ENCODE measurements at regions not wholly inside any gene's neighbourhood (a gene's known extent, or its start where the extent isn't known, plus 50 kb on each side); places are given as distances from the start of the nearest gene placed in this dataset.

DNA sequence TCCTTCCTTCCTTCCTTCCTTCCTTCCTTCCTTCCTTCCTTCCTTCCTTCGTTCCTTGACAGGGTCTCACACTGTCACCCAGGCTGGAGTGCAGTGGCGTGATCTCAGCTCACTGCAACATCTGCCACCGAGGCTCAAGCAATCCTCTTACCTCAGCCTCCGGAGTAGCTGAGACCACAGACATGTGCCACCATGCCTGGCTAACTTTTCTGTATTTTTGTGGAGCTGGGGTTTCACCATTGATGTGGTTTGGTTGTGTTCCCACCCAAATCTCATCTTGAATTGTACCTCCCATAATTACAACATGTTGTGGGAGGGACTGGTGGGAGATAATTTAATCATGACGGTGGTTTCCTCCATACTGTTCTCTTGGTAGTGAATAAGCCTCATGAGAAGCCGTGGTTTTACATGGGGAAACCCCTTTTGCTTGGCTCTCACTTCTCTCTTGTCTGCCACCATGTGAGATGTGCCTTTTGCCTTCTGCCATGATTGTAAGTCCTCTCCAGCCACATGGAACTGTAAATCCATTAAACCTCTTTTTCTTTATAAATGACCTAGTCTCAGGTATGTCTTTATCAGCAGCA lies 90.3 kb upstream of the MPHOSPH6 start:
- DNase-seq (ENCODE audit: low spot score), result no peak
- peaks cover 7% of the 10 kb centered on the region for H3K27me3 Mint-ChIP-seq (ENCODE audit: insufficient read depth)
- peaks cover 14% of the 10 kb centered on the region for H3K9me3 Mint-ChIP-seq
- H3K27ac Mint-ChIP-seq, result no peak overlapping the region
- H3K4me3 Mint-ChIP-seq, result no peak overlapping the region
- no peaks in the 10 kb centered on the region for H3K4me1 Mint-ChIP-seq (ENCODE audit: low read depth)
- no peaks in the 10 kb centered on the region for H3K36me3 Mint-ChIP-seq (ENCODE audit: low read depth)
- intact Hi-C loops (cut with micrococcal nuclease), result loop anchor here (5.0 kb wide), 1 partner anchor 377 kb away; no protein-coding TSS in a partner anchor

DNA sequence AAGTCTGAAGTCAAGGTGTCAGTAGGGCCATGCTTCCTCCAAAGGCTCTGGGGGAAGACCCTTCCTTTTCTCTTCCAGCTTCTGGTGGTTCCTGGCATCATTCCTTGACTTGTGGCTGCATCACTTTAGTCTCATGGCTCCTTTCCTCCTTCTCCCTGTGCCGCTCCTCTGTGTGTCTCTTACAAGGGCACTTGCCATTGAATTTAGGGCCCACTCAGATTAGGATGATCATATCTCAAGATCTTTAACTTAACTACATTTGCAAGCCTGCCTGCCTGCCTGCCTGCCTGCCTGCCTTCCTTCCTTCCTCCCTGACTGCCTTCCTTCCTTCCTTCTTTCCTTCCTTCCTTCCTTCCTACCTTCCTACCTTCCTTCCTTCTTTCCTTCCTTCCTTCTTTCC lies 89.7 kb upstream of the MPHOSPH6 start:
- Mint-ChIP-seq H3K4me1 (ENCODE audit: low read depth) (no peaks in the 10 kb centered on the region), H3K9me3 (peaks cover 14% of the 10 kb centered on the region), H3K27me3 (ENCODE audit: insufficient read depth) (peaks cover 7% of the 10 kb centered on the region), H3K27ac (no peak overlapping the region), H3K4me3 (no peak overlapping the region), H3K36me3 (ENCODE audit: low read depth) (no peaks in the 10 kb centered on the region)
- no peak for DNase-seq (ENCODE audit: low spot score)
- intact Hi-C loops (cut with micrococcal nuclease), result loop anchor here (5.0 kb wide), 1 partner anchor 378 kb away; no protein-coding TSS in a partner anchor

DNA sequence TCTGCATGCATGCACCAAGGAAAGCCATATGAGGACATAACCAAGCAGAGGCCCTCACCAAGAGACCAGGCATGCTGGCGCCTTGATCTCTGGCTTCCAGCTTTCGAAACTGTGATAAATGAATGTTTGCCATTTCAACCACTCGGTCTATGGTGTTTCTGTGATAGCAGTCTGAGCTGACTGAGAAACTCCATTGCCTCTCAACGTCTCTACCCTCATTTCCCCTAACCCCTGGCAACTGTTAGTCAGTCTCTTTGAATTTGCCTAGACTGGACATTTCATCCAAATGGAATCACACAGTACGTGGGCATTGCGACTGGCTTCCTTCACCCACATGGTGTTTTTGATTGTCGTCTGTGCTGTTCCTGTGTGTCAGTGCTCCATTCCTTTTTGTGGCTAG lies 88.0 kb upstream of the MPHOSPH6 start:
- H3K36me3 Mint-ChIP-seq (ENCODE audit: low read depth), result no peaks in the 10 kb centered on the region
- H3K27ac Mint-ChIP-seq, result no peak overlapping the region
- no peaks in the 10 kb centered on the region for H3K4me1 Mint-ChIP-seq (ENCODE audit: low read depth)
- intact Hi-C loops (cut with micrococcal nuclease), result no loop called here
- DNase-seq (ENCODE audit: low spot score), result no peak
- no peak overlapping the region for H3K4me3 Mint-ChIP-seq
- peaks cover 7% of the 10 kb centered on the region for H3K27me3 Mint-ChIP-seq (ENCODE audit: insufficient read depth)
- H3K9me3 Mint-ChIP-seq, result peaks cover 14% of the 10 kb centered on the region

DNA sequence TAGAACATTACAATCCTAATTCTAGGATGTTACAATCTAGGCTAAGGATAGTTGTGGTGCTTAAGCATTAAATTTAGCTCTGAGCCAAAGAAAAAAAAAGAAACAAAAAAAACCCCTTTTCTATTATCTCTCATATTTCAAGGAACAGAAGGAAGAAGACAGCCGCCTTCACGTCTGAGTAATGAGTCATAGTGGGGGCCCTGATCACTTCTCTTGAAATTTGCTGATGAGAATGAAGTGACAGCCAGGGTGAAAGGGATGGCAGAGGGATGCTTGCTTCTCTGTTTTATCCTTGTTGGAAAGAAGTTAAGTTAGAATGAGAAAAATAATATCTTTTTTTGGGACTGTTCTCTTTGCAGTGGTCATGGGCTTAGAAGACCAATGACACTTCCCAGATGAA lies 82.6 kb upstream of the MPHOSPH6 start:
- H3K27ac Mint-ChIP-seq, result no peak overlapping the region
- no peaks in the 10 kb centered on the region for H3K27me3 Mint-ChIP-seq (ENCODE audit: insufficient read depth)
- H3K4me3 Mint-ChIP-seq, result no peak overlapping the region
- H3K4me1 Mint-ChIP-seq (ENCODE audit: low read depth), result no peaks in the 10 kb centered on the region
- intact Hi-C loops (cut with micrococcal nuclease), result no loop called here
- DNase-seq (ENCODE audit: low spot score), result no peak
- no peaks in the 10 kb centered on the region for H3K9me3 Mint-ChIP-seq
- no peaks in the 10 kb centered on the region for H3K36me3 Mint-ChIP-seq (ENCODE audit: low read depth)

DNA sequence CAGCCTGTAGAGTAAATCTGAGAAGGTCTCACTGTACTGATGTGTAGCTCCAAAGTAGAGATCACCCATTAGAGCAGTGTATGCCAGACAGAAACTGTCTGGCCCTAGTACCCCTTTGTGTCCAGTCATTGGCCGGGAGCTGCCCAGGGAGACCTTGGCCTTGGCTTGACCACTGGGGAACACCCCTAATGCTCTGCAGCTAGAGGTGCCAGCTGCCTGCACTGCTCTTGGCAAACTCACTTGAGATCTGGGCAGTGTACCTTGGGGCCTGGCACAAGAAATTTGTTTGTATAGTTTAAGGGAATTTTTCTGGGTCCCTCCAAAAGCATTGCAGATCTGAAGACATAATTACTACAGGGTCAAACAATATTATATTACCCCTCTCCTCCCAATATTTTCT lies 78.7 kb upstream of the MPHOSPH6 start:
- H3K4me3 Mint-ChIP-seq, result no peak overlapping the region
- H3K4me1 Mint-ChIP-seq (ENCODE audit: low read depth), result no peaks in the 10 kb centered on the region
- intact Hi-C loops (cut with micrococcal nuclease), result no loop called here
- DNase-seq (ENCODE audit: low spot score), result no peak
- H3K9me3 Mint-ChIP-seq, result no peaks in the 10 kb centered on the region
- H3K36me3 Mint-ChIP-seq (ENCODE audit: low read depth), result no peaks in the 10 kb centered on the region
- no peaks in the 10 kb centered on the region for H3K27me3 Mint-ChIP-seq (ENCODE audit: insufficient read depth)
- no peak overlapping the region for H3K27ac Mint-ChIP-seq

DNA sequence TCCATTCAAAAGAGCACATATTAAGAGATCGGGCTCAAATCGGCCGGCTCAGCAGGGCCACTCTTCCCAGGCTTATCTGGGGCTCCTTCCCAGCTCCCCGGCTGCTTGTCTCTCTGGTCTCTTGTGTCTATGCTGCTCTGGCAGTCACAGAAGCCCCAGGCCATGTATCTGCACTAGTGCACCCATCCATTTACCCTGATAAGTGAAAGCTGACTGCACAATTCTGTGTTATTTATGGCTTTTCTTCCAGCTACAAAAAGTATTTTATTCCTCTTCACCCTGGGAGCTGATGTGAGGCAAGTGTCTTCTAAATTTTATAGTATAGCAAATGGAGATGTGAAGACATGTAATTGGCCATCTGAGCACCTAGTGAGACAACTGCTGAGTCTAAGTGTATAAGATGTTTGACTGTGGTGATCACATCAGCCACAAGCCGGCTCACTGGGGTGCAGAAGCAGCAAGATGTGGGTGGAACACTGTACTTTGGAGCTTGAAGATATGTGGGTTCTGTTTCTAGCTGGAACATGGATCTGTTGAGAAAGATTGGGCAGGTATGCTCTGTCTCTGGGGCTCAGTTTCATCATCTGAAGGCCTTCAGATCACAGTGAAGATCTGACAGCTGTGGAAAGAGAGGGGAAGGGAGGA lies 78.1 kb upstream of the MPHOSPH6 start:
- Mint-ChIP-seq H3K27ac (no peak overlapping the region), H3K27me3 (ENCODE audit: insufficient read depth) (no peaks in the 10 kb centered on the region), H3K4me1 (ENCODE audit: low read depth) (no peaks in the 10 kb centered on the region), H3K9me3 (no peaks in the 10 kb centered on the region), H3K4me3 (no peak overlapping the region), H3K36me3 (ENCODE audit: low read depth) (no peaks in the 10 kb centered on the region)
- no peak for DNase-seq (ENCODE audit: low spot score)
- intact Hi-C loops (cut with micrococcal nuclease), result no loop called here

DNA sequence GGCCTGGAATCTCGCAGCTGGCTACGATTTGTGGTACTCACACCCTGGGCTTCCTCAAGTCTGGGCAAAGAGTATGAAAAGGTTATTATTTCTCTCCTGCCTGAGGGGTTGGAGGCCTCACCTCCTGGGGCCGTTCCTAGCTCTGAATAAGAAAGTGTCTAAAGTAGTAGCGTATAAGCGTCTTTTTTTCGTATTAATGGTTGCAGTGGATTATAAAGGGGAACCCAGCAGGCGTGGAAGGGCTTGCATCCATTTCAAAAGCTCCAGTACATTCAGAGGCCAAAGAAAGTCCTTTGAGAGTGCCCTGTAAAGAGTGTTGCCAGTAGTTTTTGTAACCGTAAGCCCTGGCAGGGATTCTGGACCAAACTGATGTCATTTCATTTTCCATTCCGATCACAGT lies 72.2 kb upstream of the MPHOSPH6 start:
- H3K27ac Mint-ChIP-seq, result no peak overlapping the region
- no peaks in the 10 kb centered on the region for H3K4me1 Mint-ChIP-seq (ENCODE audit: low read depth)
- no peak overlapping the region for H3K4me3 Mint-ChIP-seq
- no peak for DNase-seq (ENCODE audit: low spot score)
- H3K27me3 Mint-ChIP-seq (ENCODE audit: insufficient read depth), result peaks cover 16% of the 10 kb centered on the region
- H3K9me3 Mint-ChIP-seq, result no peaks in the 10 kb centered on the region
- H3K36me3 Mint-ChIP-seq (ENCODE audit: low read depth), result no peaks in the 10 kb centered on the region
- intact Hi-C loops (cut with micrococcal nuclease), result no loop called here

DNA sequence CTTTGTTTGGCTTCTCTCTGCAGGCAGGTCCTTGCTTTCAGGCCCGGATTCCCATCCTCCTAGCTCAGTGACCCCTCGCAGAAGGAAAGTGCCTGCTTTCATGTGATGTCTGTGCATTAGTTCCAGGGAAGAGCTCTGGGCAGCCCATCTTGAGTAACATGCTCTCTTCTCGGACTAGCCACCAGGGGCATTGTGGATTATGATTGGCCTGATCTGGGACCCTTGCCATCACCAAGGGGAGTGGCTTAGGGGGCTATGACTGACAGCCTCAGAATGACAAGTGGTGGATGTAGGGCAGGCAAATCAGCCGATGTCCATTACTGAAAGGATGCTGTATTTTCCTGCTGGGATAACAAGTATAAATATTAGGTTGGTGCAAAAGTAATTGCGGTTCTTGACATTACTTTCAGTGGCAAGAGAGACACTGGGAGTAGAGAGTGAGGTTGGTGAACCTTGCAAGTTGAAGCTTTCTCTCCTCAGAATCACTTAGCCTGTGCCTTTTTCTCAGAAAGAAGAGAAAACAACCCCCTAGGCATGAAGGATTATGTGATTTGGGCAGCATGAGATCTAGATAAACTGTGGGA lies 71.5 kb upstream of the MPHOSPH6 start:
- H3K36me3 Mint-ChIP-seq (ENCODE audit: low read depth), result no peaks in the 10 kb centered on the region

DNA sequence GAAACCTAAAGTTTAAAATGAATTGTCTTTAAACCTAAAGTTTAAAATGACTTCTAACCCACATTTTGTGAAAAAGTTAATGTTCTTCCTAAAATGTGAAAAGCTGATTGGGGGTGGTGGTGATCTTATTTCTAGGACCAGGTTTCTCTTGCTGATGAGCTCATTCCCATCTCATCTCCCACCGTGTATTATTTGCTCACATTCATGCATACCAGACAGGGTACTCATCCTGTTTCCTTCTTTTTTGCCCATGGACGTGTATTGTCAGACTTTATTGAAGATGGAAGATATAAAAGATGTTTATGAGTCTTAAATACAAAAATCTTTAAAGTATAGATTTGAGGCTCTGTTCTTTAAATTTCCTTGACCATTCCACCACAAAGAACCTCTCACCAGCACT lies 70.1 kb upstream of the MPHOSPH6 start:
- H3K27me3 Mint-ChIP-seq (ENCODE audit: insufficient read depth), result peaks cover 16% of the 10 kb centered on the region
- H3K27ac Mint-ChIP-seq, result no peak overlapping the region
- no peaks in the 10 kb centered on the region for H3K36me3 Mint-ChIP-seq (ENCODE audit: low read depth)
- H3K9me3 Mint-ChIP-seq, result no peaks in the 10 kb centered on the region
- no peak overlapping the region for H3K4me3 Mint-ChIP-seq
- intact Hi-C loops (cut with micrococcal nuclease), result no loop called here
- no peaks in the 10 kb centered on the region for H3K4me1 Mint-ChIP-seq (ENCODE audit: low read depth)
- DNase-seq (ENCODE audit: low spot score), result no peak

More for the DNA sequence above, 71.5 kb upstream of the MPHOSPH6 start:
- DNase-seq (ENCODE audit: low spot score), result no peak
- H3K4me1 Mint-ChIP-seq (ENCODE audit: low read depth), result no peaks in the 10 kb centered on the region
- H3K9me3 Mint-ChIP-seq, result no peaks in the 10 kb centered on the region
- intact Hi-C loops (cut with micrococcal nuclease), result no loop called here
- no peak overlapping the region for H3K27ac Mint-ChIP-seq
- peaks cover 16% of the 10 kb centered on the region for H3K27me3 Mint-ChIP-seq (ENCODE audit: insufficient read depth)
- no peak overlapping the region for H3K4me3 Mint-ChIP-seq

DNA sequence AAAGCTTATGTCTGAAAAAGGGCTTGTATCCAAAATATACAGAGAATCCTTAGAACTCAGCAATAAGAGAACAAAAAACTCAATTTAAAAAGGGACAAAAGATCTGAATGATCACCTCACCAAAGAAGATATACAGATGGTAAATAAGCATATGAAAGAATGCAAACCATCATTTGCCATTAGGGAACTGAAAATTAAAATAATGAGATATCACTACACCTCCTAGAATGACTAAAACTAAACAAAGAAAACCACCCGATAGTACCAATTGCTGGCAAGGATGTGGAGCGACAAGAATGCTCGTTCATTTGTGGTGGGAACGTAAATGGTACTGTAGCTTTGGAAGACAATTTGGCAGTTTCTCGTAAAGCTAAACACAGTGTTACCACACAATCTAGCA lies 66.9 kb upstream of the MPHOSPH6 start:
- Mint-ChIP-seq H3K4me3 (no peak overlapping the region), H3K36me3 (ENCODE audit: low read depth) (no peaks in the 10 kb centered on the region), H3K27me3 (ENCODE audit: insufficient read depth) (peaks cover 15% of the 10 kb centered on the region), H3K27ac (no peak overlapping the region), H3K9me3 (no peaks in the 10 kb centered on the region), H3K4me1 (ENCODE audit: low read depth) (no peaks in the 10 kb centered on the region)
- intact Hi-C loops (cut with micrococcal nuclease), result no loop called here
- no peak for DNase-seq (ENCODE audit: low spot score)

DNA sequence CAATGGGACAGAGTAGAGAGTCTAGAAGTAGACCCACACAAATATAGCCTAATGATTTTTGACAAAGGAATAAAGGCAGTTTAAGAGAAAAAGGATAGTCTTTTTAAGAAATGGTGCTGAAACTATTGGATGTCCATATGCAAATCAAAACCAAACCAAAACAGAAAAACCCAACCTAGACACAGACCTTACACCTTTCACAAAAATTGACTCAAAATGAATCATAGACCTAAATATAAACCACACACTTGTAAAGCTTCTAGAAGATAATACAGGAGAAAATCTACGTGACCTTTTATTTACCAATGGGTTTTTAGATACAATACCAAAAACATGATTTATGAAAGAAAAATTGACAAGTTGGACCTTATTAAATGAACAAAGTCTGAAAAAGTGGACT lies 66.4 kb upstream of the MPHOSPH6 start:
- Mint-ChIP-seq H3K27me3 (ENCODE audit: insufficient read depth) (peaks cover 15% of the 10 kb centered on the region), H3K4me1 (ENCODE audit: low read depth) (no peaks in the 10 kb centered on the region), H3K36me3 (ENCODE audit: low read depth) (no peaks in the 10 kb centered on the region), H3K27ac (no peak overlapping the region), H3K9me3 (no peaks in the 10 kb centered on the region), H3K4me3 (no peak overlapping the region)
- DNase-seq (ENCODE audit: low spot score), result no peak
- intact Hi-C loops (cut with micrococcal nuclease), result no loop called here

DNA sequence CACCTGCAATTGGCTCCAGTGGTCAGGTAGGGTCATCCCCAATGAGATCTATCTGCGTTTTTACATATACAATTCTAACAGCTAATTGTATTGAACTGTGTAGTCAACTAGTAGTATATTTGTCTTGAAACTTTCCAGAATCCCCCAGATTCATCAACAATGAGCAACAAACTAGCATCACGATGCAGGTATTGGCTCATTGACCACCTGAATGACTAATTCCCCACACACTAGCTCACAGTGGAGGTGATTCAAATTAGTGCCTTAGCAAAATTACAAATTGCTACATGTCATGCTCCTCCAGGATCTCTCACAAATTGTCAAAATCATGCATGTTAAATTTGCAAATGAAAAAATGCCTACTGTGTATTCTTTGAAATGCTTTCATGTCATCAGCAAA lies 62.8 kb upstream of the MPHOSPH6 start:
- no peaks in the 10 kb centered on the region for H3K36me3 Mint-ChIP-seq (ENCODE audit: low read depth)
- H3K27ac Mint-ChIP-seq, result no peak overlapping the region
- no peak overlapping the region for H3K4me3 Mint-ChIP-seq
- peaks cover 6% of the 10 kb centered on the region for H3K27me3 Mint-ChIP-seq (ENCODE audit: insufficient read depth)
- H3K9me3 Mint-ChIP-seq, result no peaks in the 10 kb centered on the region
- no peak for DNase-seq (ENCODE audit: low spot score)
- H3K4me1 Mint-ChIP-seq (ENCODE audit: low read depth), result no peaks in the 10 kb centered on the region
- intact Hi-C loops (cut with micrococcal nuclease), result no loop called here

DNA sequence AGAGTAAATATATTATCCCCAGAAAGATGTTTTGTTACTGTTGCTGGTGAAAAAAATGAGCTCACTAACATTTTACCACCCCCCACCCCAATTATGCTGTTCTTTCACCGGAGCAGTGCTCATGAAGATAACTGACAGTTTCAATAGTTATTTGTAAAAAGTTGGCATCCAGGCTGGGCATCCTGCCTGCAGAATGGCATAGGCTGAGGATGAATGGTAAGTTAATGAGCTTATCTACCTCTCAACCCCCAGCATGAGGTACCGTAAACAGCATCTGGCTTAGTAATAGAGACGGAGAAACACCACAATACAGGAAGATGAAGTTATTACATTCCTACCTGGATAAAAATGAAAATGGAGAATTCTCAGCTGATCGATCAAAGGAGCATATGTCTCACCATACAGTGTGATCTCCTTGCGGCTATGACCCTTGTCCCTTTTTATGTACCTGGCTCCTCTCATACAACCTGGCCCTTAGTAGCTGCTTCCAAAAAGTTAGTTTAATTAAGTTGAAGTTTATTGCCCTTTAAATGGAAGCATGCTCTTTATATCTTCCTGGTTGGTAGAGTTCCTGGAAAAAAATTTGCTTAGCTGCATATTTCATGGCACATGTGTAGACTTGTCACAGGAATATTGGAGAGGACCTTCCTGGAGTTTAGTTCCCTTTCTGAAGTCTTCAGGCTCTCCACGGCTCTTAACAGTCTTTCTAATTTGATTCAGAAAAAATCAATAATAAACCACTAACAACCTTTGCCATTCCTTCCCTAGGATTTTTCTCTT lies 61.2 kb upstream of the MPHOSPH6 start:
- H3K36me3 Mint-ChIP-seq (ENCODE audit: low read depth), result no peaks in the 10 kb centered on the region
- no peaks in the 10 kb centered on the region for H3K9me3 Mint-ChIP-seq
- DNase-seq (ENCODE audit: low spot score), result no peak
- H3K4me3 Mint-ChIP-seq, result no peak overlapping the region
- H3K27ac Mint-ChIP-seq, result no peak overlapping the region
- intact Hi-C loops (cut with micrococcal nuclease), result no loop called here
- peaks cover 11% of the 10 kb centered on the region for H3K27me3 Mint-ChIP-seq (ENCODE audit: insufficient read depth)
- H3K4me1 Mint-ChIP-seq (ENCODE audit: low read depth), result no peaks in the 10 kb centered on the region

All from activated T-helper 1 cell treated with anti-CD3 and anti-CD28 coated beads, Interleukin-12 subunit alpha, Interleukin-12 subunit beta, Interleukin-2, Interleukin-4 antibody, amounts not matched to agents 30 ng/mL and 10 ng/mL and 1 ng/mL, durations not matched to agents 14 hours and 24 hours and 36 hours (primary cell).